ENCODE measurements at regions not wholly inside any gene's neighbourhood (a gene's known extent, or its start where the extent isn't known, plus 50 kb on each side); places are given as distances from the start of the nearest gene placed in this dataset.

GRCh38 chr13:63896321-63896720, 2480.7 kb upstream of the PCDH20 start:
- no peak overlapping the region for H3K4me3 ChIP-seq
- H3K36me3 ChIP-seq: no peaks in the 10 kb centered on the region
- no peak for DNase-seq (ENCODE audit: low spot score in 2 of 2)
- H3K4me1 ChIP-seq: no peaks in the 10 kb centered on the region
- TF ChIP-seq CTCF (IDR thresholded peaks at IDR 0.05): no peak
- TF ChIP-seq EP300 (IDR thresholded peaks at IDR 0.05): no peak
- no peak for TF ChIP-seq POLR2A (IDR thresholded peaks at IDR 0.05)
- H3K9me3 ChIP-seq: no peaks in the 10 kb centered on the region
- no peaks in the 10 kb centered on the region for H3K27me3 ChIP-seq
- H3K27ac ChIP-seq: no peak overlapping the region

DNA sequence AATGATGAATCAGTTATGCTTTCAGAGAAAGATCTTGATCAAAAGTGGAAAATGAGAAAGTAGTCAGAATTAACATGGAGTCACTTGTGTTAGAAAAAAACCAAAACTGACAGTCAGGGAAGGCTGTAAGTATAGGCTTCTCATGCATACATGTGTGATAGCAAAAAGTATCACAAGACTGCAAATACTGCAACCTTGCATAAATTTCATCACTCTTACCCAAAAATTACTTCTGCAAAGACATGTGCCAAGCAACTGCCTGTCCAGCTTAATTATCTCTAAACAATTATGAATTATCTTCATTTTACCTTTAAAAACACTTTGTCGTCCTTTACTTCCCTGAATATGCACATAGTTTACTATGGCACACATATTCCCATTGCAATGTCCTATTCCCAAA, 2466.4 kb upstream of the PCDH20 start:
- DNase-seq (ENCODE audit: low spot score in 2 of 2): no peak
- H3K27me3 ChIP-seq: no peaks in the 10 kb centered on the region
- no peak overlapping the region for H3K27ac ChIP-seq
- H3K9me3 ChIP-seq: no peaks in the 10 kb centered on the region
- H3K4me3 ChIP-seq: no peak overlapping the region
- H3K4me1 ChIP-seq: no peaks in the 10 kb centered on the region
- H3K36me3 ChIP-seq: no peaks in the 10 kb centered on the region
- TF ChIP-seq CTCF (IDR thresholded peaks at IDR 0.05) (no peak), EP300 (IDR thresholded peaks at IDR 0.05) (no peak), POLR2A (IDR thresholded peaks at IDR 0.05) (no peak)
- 74 to 81% methylated on average over 1 of the region's 1 CpG for WGBS, 2 donors

DNA sequence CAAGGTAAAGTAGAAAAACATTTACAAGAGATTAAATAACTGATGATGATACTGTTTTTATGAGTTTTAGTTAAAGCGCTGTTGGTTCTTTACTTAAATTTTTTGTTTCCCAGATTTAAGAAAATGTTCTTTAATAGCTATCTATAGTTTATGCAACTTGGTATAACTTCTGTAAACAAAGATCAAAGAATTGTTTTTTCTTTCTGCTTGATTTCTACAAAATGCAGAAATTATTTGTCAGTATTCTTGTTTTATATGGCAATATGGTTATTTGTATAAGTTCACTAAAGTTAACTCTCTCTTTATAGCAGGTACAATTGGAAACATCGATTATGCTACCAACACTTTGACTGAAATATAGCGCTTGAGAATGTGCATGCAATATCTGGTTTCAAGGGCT, 2465.1 kb upstream of the PCDH20 start:
- no peak for DNase-seq (ENCODE audit: low spot score in 2 of 2)
- no peaks in the 10 kb centered on the region for H3K36me3 ChIP-seq
- H3K4me3 ChIP-seq: no peak overlapping the region
- no peaks in the 10 kb centered on the region for H3K4me1 ChIP-seq
- WGBS, 2 donors: 64 to 85% methylated on average over 3 of the region's 3 CpGs
- H3K9me3 ChIP-seq: no peaks in the 10 kb centered on the region
- TF ChIP-seq EP300 (IDR thresholded peaks at IDR 0.05) (no peak), CTCF (IDR thresholded peaks at IDR 0.05) (no peak), POLR2A (IDR thresholded peaks at IDR 0.05) (no peak)
- H3K27ac ChIP-seq: no peak overlapping the region
- H3K27me3 ChIP-seq: no peaks in the 10 kb centered on the region

DNA sequence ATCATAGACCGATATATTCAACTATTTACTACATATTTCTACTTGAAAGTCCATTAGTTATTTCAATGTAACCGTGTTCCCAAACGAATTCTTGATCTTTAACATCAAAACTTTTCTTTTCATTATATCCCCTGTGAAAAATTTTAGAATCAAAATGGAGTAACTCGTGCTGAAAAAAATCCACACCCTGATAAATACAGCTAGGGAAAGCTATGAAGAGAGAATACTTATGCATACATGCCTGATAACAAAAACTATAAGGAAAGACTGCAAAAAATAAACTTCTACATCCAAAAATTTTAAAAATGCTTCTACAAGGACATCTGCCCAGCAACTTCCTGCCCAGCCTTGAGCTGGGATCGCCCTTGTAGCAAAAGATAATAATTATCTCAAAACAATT, 2458.3 kb upstream of the PCDH20 start:
- Histone ChIP-seq H3K4me3 (no peak overlapping the region), H3K27ac (no peak overlapping the region), H3K4me1 (no peaks in the 10 kb centered on the region), H3K36me3 (no peaks in the 10 kb centered on the region), H3K27me3 (no peaks in the 10 kb centered on the region), H3K9me3 (no peaks in the 10 kb centered on the region)
- 86 to 88% methylated on average over 5 of the region's 5 CpGs for WGBS, 2 donors
- TF ChIP-seq CTCF (IDR thresholded peaks at IDR 0.05): no peak
- no peak for TF ChIP-seq EP300 (IDR thresholded peaks at IDR 0.05)
- no peak for TF ChIP-seq POLR2A (IDR thresholded peaks at IDR 0.05)
- no peak for DNase-seq (ENCODE audit: low spot score in 2 of 2)

GRCh38 chr13:63864171-63864902, 2448.7 kb upstream of the PCDH20 start:
- Histone ChIP-seq H3K4me1 (no peaks in the 10 kb centered on the region), H3K27me3 (no peaks in the 10 kb centered on the region), H3K4me3 (no peak overlapping the region), H3K27ac (no peak overlapping the region), H3K9me3 (no peaks in the 10 kb centered on the region), H3K36me3 (no peaks in the 10 kb centered on the region)
- 83 to 89% methylated on average over 3 of the region's 3 CpGs for WGBS, 2 donors
- no peak for DNase-seq (ENCODE audit: low spot score in 2 of 2)
- TF ChIP-seq CTCF (IDR thresholded peaks at IDR 0.05): no peak
- no peak for TF ChIP-seq POLR2A (IDR thresholded peaks at IDR 0.05)
- no peak for TF ChIP-seq EP300 (IDR thresholded peaks at IDR 0.05)
